Stromal cell of bone marrow (primary cell): ENCODE measurements at regions not wholly inside any gene's neighbourhood (a gene's known extent, or its start where the extent isn't known, plus 50 kb on each side); places are given as distances from the start of the nearest gene placed in this dataset.
A peak's percentile ranks its signal among the peaks of the same experiment; 100 is the strongest.

Source experiments
- DNase-seq: peaks from one replicate; pipeline ENCODE4 v3.0.0-alpha.2; 2012; ENCODE audit warnings: low read depth

GRCh38 chr4:156654410-156654809, 317.2 kb downstream of the PDGFC start:
- no peak for DNase-seq

DNA sequence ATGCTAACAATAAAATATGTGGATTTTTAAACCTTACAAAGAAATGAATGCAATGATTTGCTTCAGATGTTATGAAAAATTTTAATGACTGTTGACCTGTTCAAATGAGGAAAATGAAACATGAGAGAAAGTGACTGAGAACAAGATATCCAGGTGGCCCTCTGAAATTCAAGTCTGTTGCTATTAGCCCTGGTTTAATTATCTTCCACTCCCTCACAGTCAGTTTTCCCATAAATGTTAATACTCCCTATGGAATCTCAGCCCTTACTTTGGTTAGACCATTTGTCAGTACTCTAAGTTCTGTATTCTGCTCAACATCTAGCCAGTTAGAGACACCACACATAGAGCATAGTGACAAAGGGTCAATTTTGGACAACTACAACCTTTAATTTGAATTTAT, 327.8 kb downstream of the PDGFC start:
- DNase-seq, result no peak

DNA sequence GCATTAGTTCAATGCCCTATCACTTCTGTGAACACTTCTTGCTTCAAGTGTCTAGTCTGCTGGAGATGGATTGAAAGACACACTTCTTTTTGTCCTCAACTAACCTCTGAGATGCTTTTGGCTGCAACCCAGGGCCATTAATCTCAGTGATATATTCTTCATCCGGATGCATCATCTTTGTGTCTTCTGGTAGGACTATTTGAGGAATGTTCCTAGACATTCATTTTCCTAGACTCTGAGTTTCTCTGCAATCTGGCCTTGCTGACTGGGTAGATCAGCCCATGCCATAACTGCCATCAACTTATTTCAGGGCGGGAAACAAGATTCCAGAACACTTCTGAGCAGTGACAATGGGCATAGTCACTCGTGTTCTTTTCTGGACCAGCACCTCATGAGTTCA, 329.4 kb downstream of the PDGFC start:
- no peak for DNase-seq

DNA sequence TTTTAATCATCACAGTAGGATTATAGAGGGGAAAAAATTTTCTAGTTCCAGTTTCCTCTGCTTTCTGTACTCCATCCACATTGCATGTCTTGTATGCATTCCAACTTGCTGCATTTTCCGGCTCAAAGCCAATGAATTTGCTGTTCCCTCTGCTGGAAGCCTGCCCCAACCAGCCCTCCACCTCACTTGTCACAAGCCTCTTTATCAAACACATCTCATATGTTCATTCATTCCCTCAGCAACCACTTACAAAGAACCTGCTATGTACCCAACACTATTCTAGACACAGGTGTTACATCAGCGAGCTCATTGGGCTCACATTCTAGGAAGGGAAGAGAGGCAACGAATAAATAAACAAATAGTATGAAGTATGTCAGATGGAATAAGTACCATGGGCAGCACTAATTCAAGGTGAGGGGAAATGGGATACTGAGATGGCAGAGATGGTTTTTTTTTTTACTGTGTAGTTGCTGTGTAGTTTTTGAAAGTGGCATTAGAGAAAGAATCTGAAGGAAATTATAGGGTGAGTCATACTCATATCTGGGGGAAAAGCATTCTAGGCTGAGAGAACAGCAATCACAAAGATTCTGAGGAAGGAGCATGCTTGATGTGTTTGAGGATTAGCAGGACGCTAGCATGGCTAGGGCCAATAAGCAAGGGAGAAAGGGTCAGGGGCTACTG, 332.5 kb downstream of the PDGFC start:
- no peak for DNase-seq

DNA sequence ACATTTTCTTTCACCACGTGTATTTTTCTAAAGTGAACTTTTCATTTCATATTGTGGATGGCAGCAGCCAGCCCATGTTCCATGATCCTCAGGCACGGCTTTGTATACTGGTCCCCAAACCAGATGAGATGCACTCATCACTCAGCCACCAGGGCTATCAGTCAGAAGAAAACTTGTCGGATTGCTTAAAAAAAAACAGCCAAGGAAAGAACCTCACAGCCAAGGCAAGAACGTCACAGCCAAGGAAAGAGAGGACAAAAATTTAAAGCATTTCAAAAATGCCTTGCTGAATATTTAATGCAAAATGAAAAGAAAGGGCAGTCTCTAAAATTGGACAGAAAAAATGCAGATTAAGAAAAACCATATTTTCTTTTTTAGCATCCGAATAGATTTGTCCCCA, 333.3 kb downstream of the PDGFC start:
- no peak for DNase-seq

- no peak for DNase-seq
Measured at GRCh38 chr4:156636381-156636780, 335.2 kb downstream of the PDGFC start.

DNA sequence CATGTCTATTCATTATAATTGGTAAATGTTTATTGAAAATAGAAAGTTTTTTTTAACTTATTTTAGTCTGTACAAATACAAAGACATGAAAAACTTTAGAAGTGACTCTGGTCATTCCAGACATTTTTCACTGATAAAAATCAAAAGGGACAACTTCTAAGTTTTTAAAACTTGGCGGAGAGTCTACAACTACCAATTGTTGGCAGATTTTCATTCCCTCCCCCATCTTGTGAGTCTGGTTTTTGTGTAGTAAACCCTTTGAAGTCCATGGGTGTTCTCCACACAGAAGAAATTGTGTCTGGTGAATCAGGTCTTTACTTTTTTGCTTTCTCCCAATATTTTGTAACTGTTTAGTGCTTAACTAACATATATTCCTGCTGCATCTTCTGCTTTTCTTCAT, 336.5 kb downstream of the PDGFC start:
- DNase-seq, result no peak

- DNase-seq, result no peak
Measured at GRCh38 chr4:156634612-156635011, 337.0 kb downstream of the PDGFC start.

DNA sequence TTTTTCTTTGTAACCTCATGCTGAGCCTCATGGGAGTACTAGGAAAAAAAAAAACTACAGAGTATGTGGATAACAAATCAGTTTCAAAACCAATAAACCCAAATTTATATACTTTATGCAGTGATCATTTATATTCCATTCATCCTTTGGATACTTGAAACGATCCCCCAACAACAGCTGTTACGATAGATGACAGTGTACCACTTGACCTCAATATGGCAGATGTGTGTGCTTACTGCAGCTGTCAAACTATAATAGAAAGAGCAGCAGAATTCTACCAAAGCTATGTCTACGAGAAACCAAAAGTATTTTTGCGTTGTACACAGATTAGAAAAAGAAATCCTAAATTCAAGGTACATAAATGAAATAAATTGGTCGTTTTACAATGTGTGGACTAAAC, 337.8 kb downstream of the PDGFC start:
- no peak for DNase-seq

DNA sequence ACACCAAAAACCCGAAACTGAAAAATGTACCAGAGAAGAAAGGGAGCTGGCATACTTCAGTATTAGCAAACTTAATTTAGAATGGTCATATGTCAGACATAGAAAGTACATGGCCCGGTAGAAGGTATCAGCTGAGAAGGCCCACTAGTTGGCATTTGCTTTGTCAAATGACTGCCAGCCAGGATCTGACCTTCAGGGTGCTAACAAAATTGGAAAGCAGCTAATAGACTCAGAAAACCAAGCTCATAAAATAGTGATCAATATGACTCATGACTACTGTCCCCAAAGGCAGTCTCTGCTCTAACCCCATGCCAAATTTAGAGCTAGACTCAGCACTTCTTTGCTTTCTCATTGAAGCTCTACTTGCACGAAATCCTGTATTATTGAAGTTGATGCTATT, 342.7 kb downstream of the PDGFC start:
- peak; percentile 13 for DNase-seq

GRCh38 chr4:156623376-156623775, 348.2 kb downstream of the PDGFC start:
- no peak for DNase-seq

DNA sequence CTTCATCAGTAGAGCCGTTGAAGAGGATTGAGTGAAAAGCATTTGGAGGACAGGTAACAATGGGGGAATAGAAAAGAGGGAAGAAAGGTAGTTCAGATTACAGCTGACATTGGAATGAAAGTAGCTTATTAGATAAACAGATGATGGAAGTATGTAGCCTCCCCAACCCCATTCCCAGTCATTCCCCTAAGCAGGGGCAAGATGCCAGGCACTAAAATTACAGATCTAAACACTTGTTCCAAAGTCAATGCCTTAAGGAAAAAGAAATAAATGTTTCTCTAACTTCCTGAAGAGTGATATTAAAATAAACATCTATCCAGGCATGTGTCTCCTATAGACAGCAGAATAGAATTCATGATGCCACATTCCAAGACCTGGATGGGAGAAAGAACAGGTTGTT, 350.8 kb downstream of the PDGFC start:
- DNase-seq, result no peak

DNA sequence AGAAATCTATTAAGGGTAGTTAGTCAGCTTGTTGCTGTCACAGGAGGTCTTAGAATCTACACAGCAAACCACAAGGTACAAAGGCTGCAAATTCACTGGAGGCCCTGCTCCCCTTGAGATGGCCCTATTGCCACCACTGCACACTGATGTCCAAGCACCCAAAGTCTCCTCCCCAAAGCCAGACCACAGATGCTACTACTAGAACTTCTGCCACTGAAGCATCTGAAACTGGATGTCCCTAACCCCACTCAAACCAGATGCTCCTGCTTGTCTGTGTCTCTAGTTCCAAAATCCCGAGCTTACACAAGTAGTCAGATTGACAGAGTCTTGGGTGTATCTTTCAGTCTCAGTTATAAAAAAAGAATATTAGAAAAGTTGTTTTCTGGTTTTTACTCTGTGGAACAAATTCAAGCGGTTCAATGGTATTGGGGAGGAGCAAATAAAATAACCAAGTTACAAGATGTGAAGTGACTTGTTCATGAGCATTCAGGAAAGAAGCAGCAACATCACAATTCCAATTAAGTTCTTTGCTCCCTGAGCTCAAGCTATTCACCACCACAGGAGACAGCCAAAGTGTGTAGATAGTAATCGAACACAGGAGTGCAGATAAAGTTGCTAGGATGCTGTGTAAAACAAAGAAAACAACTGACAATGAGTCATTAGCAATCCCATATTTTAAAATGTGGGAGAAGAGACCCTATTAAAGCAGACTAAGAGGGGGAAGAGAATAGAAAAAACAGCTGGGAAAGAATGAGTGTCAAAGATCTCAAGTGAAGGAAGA, 352.3 kb downstream of the PDGFC start:
- DNase-seq, result no peak

DNA sequence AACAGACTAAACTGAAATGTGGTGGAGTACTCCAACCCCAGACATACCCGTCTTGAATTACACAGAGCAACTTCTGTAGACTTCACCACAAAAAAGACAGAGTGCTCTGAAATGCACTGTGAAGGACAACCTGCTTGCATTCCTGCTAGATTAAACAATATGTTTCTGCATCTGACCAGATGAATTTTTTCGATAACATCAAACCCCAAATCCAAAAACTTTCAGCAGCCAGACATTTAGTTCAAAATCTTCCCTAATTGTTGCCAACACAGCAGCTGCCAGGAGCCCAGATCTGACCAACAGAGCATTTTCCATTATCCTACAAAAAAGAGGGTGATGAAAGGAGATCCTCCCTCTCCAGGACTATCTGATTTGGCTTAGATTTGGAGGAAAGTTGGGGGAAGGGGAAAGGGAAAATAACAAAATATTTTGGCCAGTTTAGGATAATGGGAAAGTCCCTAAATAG, 356.5 kb downstream of the PDGFC start:
- no peak for DNase-seq

DNA sequence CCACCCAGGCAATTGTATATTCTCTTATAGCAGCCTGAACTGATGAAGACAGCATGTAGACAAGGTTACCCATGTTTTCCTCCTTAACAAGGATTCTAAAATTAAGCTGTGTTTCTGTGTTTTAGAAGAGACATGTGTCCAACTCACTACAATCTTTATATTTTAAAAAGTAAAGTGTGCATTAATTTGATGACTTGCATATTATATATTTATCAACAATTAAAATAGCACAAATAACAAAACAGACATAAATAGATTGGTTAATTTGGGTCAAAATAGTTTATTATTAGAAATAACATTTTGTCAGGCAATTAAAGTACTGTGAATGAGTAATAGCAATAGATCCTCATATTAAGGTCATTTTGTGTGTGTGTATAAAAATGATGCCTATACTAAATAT, 357.1 kb downstream of the PDGFC start:
- DNase-seq, result no peak

GRCh38 chr4:156609421-156609820, 362.2 kb downstream of the PDGFC start:
- DNase-seq, result no peak

GRCh38 chr4:156608651-156609050, 362.9 kb downstream of the PDGFC start:
- DNase-seq, result no peak

- DNase-seq, result no peak
Measured at GRCh38 chr4:156607478-156607857, 364.1 kb downstream of the PDGFC start.

GRCh38 chr4:156606554-156607477, 364.8 kb downstream of the PDGFC start:
- DNase-seq, result no peak

DNA sequence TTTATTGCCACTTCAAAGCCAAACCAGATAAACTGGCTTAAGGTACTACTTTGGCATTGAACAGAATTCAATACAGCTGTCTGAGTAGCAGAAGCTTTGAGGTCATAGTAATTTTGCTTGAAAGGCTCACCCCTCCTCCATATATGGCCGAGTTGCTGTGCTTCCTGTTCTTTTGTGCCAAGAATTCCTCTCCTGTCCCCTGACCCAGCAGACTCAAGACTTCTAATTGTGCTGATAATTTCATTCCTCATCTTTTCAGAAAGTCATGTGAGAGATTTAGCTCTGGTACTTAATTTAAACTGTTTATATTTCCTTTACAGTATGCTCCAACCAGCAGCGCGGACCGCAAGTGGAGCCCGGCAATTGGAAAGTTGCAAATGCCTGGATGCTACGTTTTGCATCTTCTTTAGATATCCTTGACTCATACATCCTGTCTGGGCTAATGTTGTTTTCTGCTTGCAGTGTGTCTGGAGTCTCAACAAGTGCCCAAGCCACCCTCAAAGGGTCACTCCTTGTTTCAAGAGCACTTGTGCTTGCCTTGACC, 373.4 kb downstream of the PDGFC start:
- no peak for DNase-seq

- DNase-seq, result no peak
Measured at GRCh38 chr4:156596706-156597329, 374.8 kb downstream of the PDGFC start.

- DNase-seq, result no peak
Measured at GRCh38 chr4:156596026-156596425, 375.6 kb downstream of the PDGFC start.
